Adrenal gland (tissue), 9 donors: ENCODE measurements at regions not wholly inside any gene's neighbourhood (a gene's known extent, or its start where the extent isn't known, plus 50 kb on each side); places are given as distances from the start of the nearest gene placed in this dataset.

Experiments used
- DNase-seq, 7 donors: peaks; one replicate each; pipeline ENCODE4 v3.0.0-alpha.2; 2019 to 2020
- H3K27ac ChIP-seq, 5 donors: fragments of 200-600 bp; sonication (generic) in 4 of 5; 1 replicate in 3 of 5; 2 replicates in 2 of 5; pipeline versions ENCODE4 v1.5.1 to v1.8.0; 2016 to 2020; ENCODE audit warnings: mild to moderate bottlenecking in 1 of 5
- H3K27me3 ChIP-seq: fragments of 200-600 bp; 2 replicates; pipeline ENCODE4 v1.8.0; 2021
- H3K36me3 ChIP-seq, 2 donors: fragments of 200-600 bp; replicated peaks in 1 of 2; 1 replicate in 1 of 2; 2 replicates in 1 of 2; pipeline versions ENCODE4 v1.5.1 to v1.8.0; 2018 to 2022
- H3K4me1 ChIP-seq, 2 donors: fragments of 200-600 bp; replicated peaks in 1 of 2; 1 replicate in 1 of 2; 2 replicates in 1 of 2; pipeline versions ENCODE4 v1.5.1 to v1.8.0; 2018 to 2021
- H3K4me3 ChIP-seq, 4 donors: fragments of 200-600 bp; sonication (generic) in 3 of 4; one replicate each; pipeline ENCODE4 v1.5.1; 2016 to 2018
- H3K9me3 ChIP-seq, 3 donors: fragments of 200-600 bp; sonication (generic) in 1 of 3; replicated peaks in 1 of 3; 1 replicate in 2 of 3; 2 replicates in 1 of 3; pipeline versions ENCODE4 v1.5.1 to v1.8.0; 2016 to 2021
- CTCF ChIP-seq, 6 experiments: fragments of 450-650 bp in 4 of 6; fragments of 200-600 bp in 2 of 6; sonication (generic) in 1 of 6; IDR thresholded peaks; 1 replicate in 5 of 6; 2 replicates in 1 of 6; pipeline versions ENCODE4 v1.5.1 to v1.8.0; 2016 to 2021; ENCODE audit warnings: antibody characterized with exemption in 6 of 6, mild to moderate bottlenecking in 2 of 6, moderate library complexity in 1 of 6
- POLR2A ChIP-seq, 2 donors: fragments of 450-650 bp; IDR thresholded peaks; one replicate each; pipeline ENCODE4 v1.6.1; 2017; ENCODE audit warnings: antibody characterized with exemption in 2 of 2, mild to moderate bottlenecking in 2 of 2, moderate library complexity in 1 of 2
- whole genome bisulfite sequencing, 4 donors: extraction: QIAGEN DNeasy Blood & Tissue Kit in 2 of 4; methylation state at CpG; one replicate each; pipeline versions ENCODE4 v1.1.5 to v1.1.7; 2013 to 2017; 5-methylcytosine and 5-hydroxymethylcytosine counted together
- intact Hi-C, 2 donors: fragments of 100-400 bp; cut with DNase I; formaldehyde crosslinking; loops; one replicate each; pipeline versions ENCODE4 v1.14.1 to v1.15.0; 2022 to 2023
- donor health status: healthy with polysubstance abuse.
- donor health status: Bipolar disorder and iron deficiency.
- donor health status: DM: yes; HTN: yes; CAD: no.
- donor health status: DM: no; HTN: no; CAD: no.
- donor health status: DM: no; HTN: no; CAD: no.

GRCh38 chr2:35504419-35504818 is 851.2 kb upstream of the CRIM1 start:
- no peak for DNase-seq
- TF ChIP-seq POLR2A (IDR thresholded peaks at IDR 0.05) (no peak), CTCF (IDR thresholded peaks at IDR 0.05) (no peak)
- intact Hi-C loops: no loop called here
- no peak overlapping the region for H3K27ac ChIP-seq
- H3K27me3 ChIP-seq: no peaks in the 10 kb centered on the region
- H3K4me3 ChIP-seq: no peak overlapping the region
- H3K4me1 ChIP-seq: no peaks in the 10 kb centered on the region
- no peaks in the 10 kb centered on the region for H3K9me3 ChIP-seq
- H3K36me3 ChIP-seq: no peaks in the 10 kb centered on the region
- 74 to 76% (median 75%) methylated on average over 3 of the region's 3 CpGs for WGBS, 4 donors

- TF ChIP-seq POLR2A (IDR thresholded peaks at IDR 0.05) (no peak), CTCF (IDR thresholded peaks at IDR 0.05) (no peak)
- no peak overlapping the region for H3K4me3 ChIP-seq
- H3K4me1 ChIP-seq: no peaks in the 10 kb centered on the region
- no peak for DNase-seq
- 41 to 65% (median 47%) methylated on average over 1 of the region's 1 CpG for WGBS, 4 donors
- H3K27ac ChIP-seq: no peak overlapping the region
- H3K36me3 ChIP-seq: no peaks in the 10 kb centered on the region
- no peaks in the 10 kb centered on the region for H3K27me3 ChIP-seq
- H3K9me3 ChIP-seq: no peaks in the 10 kb centered on the region
- intact Hi-C loops: no loop called here
Measured at GRCh38 chr2:35503738-35504199, 851.8 kb upstream of the CRIM1 start.

- intact Hi-C loops: no loop called here
- H3K9me3 ChIP-seq: no peaks in the 10 kb centered on the region
- no peak overlapping the region for H3K4me3 ChIP-seq
- DNase-seq: no peak
- 60 to 64% (median 63%) methylated on average over 3 of the region's 3 CpGs for WGBS, 4 donors
- no peaks in the 10 kb centered on the region for H3K4me1 ChIP-seq
- H3K27me3 ChIP-seq: no peaks in the 10 kb centered on the region
- H3K27ac ChIP-seq: no peak overlapping the region
- no peak for TF ChIP-seq CTCF (IDR thresholded peaks at IDR 0.05)
- no peak for TF ChIP-seq POLR2A (IDR thresholded peaks at IDR 0.05)
- H3K36me3 ChIP-seq: no peaks in the 10 kb centered on the region
Measured at GRCh38 chr2:35503311-35503710, 852.3 kb upstream of the CRIM1 start.

- Histone ChIP-seq H3K27me3 (no peaks in the 10 kb centered on the region), H3K27ac (no peak overlapping the region), H3K4me1 (no peaks in the 10 kb centered on the region), H3K9me3 (no peaks in the 10 kb centered on the region), H3K4me3 (no peak overlapping the region), H3K36me3 (no peaks in the 10 kb centered on the region)
- 68 to 86% (median 81%) methylated on average over 6 of the region's 6 CpGs for WGBS, 4 donors
- TF ChIP-seq CTCF (IDR thresholded peaks at IDR 0.05) (no peak), POLR2A (IDR thresholded peaks at IDR 0.05) (no peak)
- intact Hi-C loops: no loop called here
- no peak for DNase-seq
Measured at GRCh38 chr2:35501076-35501475, 854.5 kb upstream of the CRIM1 start.
